Uterus (tissue), 3 donors: ENCODE measurements at regions not wholly inside any gene's neighbourhood (a gene's known extent, or its start where the extent isn't known, plus 50 kb on each side); places are given as distances from the start of the nearest gene placed in this dataset.

Source experiments
- DNase-seq, 2 donors: peaks; one replicate each; pipeline ENCODE4 v3.0.0-alpha.2; 2019 to 2020
- H3K27ac ChIP-seq, 2 donors: fragments of 200-600 bp; sonication (generic); 1 replicate in 1 of 2; 2 replicates in 1 of 2; pipeline ENCODE4 v1.5.1; 2016 to 2018
- H3K27me3 ChIP-seq, 2 donors: fragments of 200-600 bp; sonication (generic); one replicate each; pipeline ENCODE4 v1.5.1; 2018 to 2019; ENCODE audit warnings: control low read depth in 1 of 2
- H3K36me3 ChIP-seq, 2 donors: fragments of 200-600 bp; sonication (generic); one replicate each; pipeline ENCODE4 v1.5.1; 2019; ENCODE audit warnings: control low read depth in 1 of 2
- H3K4me1 ChIP-seq, 2 donors: fragments of 200-600 bp; sonication (generic); one replicate each; pipeline ENCODE4 v1.5.1; 2018 to 2019; ENCODE audit warnings: control low read depth in 1 of 2
- H3K4me3 ChIP-seq, 2 donors: fragments of 200-600 bp; sonication (generic); 1 replicate in 1 of 2; 2 replicates in 1 of 2; pipeline ENCODE4 v1.5.1; 2018 to 2019; ENCODE audit warnings: mild to moderate bottlenecking in 1 of 2
- H3K9me3 ChIP-seq, 2 donors: fragments of 200-600 bp; sonication (generic); one replicate each; pipeline ENCODE4 v1.5.1; 2019; ENCODE audit warnings: control low read depth in 1 of 2
- CTCF ChIP-seq, 4 experiments: fragments of 200-600 bp in 2 of 4; fragments of 450-650 bp in 2 of 4; sonication (generic) in 2 of 4; IDR thresholded peaks; one replicate each; pipeline ENCODE4 v1.5.1; 2016 to 2019; ENCODE audit warnings: antibody characterized with exemption in 4 of 4, mild to moderate bottlenecking in 2 of 4, moderate library complexity in 1 of 4
- POLR2A ChIP-seq, 2 donors: fragments of 450-650 bp; IDR thresholded peaks; one replicate each; pipeline ENCODE4 v1.6.1; 2016; ENCODE audit warnings: antibody characterized with exemption in 2 of 2, mild to moderate bottlenecking in 1 of 2, moderate library complexity in 1 of 2
- intact Hi-C: fragments of 100-400 bp; cut with DNase I; formaldehyde crosslinking; loops from one replicate; pipeline ENCODE4 v1.15.1; 2023; ENCODE audit warnings: low total_unique reads
- donor health status: DM: yes; HTN: yes; CAD: no.

DNA sequence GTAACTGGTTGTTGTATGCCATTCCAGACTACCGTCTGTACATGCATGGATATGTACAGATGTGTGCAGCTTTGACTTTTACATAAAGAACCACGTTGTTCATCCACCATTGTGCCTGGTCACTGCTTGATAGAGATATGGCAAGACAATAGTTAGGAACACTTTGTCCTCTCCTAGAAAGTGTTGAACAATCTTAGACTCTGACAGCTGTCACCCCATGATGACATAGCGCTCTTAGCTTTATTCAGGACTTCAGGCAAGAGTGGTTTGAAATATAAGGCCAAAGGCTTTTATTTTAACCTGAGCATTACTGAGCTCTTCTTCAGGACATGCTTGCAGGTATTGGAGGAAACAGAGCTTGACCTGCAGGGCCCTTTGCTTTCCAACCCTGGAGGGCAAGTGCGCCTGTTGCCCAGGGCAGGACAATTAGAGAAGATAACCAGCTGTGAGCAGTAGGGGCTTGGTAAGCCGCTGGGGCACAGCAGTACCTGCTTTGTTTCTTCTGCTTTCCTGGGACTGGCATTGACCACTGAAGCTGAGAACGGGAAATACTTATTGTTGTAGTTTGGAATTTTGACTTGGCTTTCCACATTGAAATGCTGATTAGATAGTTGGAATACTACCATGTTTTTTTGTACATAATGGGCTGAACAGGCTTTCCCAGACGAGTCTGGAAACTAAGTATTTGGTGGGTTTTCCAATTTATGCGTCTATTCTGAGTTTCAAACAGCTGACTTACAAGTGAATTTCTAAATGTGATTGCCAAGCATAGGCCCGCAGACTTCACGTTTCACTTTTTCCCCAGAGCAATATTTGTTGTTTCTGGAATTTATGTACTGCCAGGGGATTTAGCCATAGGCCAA, 51.1 kb downstream of the GARRE1 start:
- no peak for DNase-seq
- peaks cover 0 to 9% of the 10 kb centered on the region in 2 donors for H3K4me1 ChIP-seq
- intact Hi-C loops: no loop called here
- H3K27me3 ChIP-seq: no peaks in the 10 kb centered on the region
- no peaks in the 10 kb centered on the region for H3K9me3 ChIP-seq
- no peak for TF ChIP-seq POLR2A (IDR thresholded peaks at IDR 0.05)
- no peak overlapping the region for H3K4me3 ChIP-seq
- H3K36me3 ChIP-seq: no peaks in the 10 kb centered on the region
- H3K27ac ChIP-seq: peak overlapping the region in 1 of 2 donors; percentile 55

DNA sequence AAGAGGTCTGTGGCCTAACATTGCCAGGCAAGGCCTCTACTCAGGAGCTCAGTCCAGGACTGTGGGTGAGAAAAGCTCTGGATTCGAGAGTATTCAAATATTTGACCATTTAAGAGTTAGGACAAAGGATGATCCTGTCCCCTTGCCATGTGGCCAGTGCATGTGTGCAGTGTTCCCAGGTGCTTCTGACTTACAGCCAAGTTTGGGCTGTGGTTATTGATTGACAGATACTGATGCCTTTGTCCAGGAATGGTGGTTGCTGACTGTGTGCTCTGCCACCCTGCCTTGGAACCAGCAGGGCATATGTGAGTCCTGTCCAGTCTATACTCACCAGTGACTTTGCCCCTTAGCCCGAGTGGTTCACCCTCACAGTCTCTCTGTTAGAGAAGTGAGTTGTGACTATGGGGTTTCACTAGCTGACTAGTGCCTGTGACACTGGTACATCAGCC, 51.9 kb downstream of the GARRE1 start:
- DNase-seq: no peak
- Histone ChIP-seq H3K4me1 (peaks cover 0 to 9% of the 10 kb centered on the region in 2 donors), H3K27ac (peak overlapping the region in 1 of 2 donors; percentile 55), H3K36me3 (no peaks in the 10 kb centered on the region), H3K9me3 (no peaks in the 10 kb centered on the region), H3K4me3 (no peak overlapping the region), H3K27me3 (no peaks in the 10 kb centered on the region)
- TF ChIP-seq POLR2A (IDR thresholded peaks at IDR 0.05) (no peak), CTCF (IDR thresholded peaks at IDR 0.05) (no peak)
- intact Hi-C loops: no loop called here

GRCh38 chr19:34306824-34307223, 52.5 kb downstream of the GARRE1 start:
- intact Hi-C loops: no loop called here
- no peaks in the 10 kb centered on the region for H3K36me3 ChIP-seq
- H3K27ac ChIP-seq: peak overlapping the region in 1 of 2 donors; percentile 55
- no peaks in the 10 kb centered on the region for H3K9me3 ChIP-seq
- H3K4me1 ChIP-seq: peaks cover 0 to 9% of the 10 kb centered on the region in 2 donors
- no peaks in the 10 kb centered on the region for H3K27me3 ChIP-seq
- no peak for DNase-seq
- H3K4me3 ChIP-seq: no peak overlapping the region
- TF ChIP-seq CTCF (IDR thresholded peaks at IDR 0.05) (no peak), POLR2A (IDR thresholded peaks at IDR 0.05) (no peak)

DNA sequence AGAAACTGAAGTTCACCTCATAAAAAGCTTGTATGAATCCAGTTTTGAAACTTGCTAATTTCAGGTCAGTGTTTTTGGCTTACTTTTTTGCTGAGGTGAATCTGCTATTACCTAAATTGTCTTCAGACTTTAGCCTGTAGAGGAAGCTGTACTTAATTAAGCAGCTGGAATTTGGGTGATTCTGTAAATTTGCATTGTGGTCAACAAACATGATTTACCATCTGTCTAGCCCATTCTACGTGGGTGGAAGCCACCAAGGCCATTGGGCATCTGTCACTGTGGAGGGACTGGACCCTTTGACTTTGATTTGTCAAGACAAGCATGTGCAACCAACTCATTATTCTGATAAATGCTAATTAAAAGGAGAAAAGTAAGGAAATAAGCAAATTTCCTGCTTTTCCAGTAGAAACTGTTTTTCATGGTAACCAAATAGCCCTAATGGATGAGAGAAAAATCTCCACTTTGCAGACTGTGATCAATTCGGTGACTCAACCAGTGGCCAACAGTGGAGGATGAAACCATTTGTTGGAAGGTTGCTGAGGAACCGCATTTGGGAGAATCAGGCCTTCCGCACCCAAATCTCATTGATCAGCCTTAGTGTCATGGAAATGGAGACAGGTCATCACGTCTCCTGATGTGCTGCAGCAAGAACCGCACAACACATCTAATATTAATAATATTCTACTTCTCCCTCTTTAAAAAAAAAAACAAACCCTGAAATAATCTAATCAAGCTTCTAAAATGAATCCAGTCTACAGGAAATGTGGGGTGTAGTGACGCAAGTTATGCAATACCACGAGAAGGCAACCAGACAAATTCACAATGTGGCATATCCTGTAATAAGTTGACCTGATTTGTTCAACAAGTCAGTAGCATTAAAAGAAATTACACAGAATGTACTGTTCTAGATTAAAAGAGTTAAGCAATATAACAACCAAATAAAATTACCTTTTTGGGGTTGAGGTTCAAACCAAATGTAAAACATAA, 54.3 kb downstream of the GARRE1 start:
- Histone ChIP-seq H3K36me3 (no peaks in the 10 kb centered on the region), H3K4me1 (peaks cover 0 to 9% of the 10 kb centered on the region in 2 donors), H3K4me3 (no peak overlapping the region), H3K9me3 (no peaks in the 10 kb centered on the region), H3K27ac (no peak overlapping the region), H3K27me3 (no peaks in the 10 kb centered on the region)
- DNase-seq: no peak
- intact Hi-C loops: no loop called here
- TF ChIP-seq POLR2A (IDR thresholded peaks at IDR 0.05): no peak
- no peak for TF ChIP-seq CTCF (IDR thresholded peaks at IDR 0.05)

DNA sequence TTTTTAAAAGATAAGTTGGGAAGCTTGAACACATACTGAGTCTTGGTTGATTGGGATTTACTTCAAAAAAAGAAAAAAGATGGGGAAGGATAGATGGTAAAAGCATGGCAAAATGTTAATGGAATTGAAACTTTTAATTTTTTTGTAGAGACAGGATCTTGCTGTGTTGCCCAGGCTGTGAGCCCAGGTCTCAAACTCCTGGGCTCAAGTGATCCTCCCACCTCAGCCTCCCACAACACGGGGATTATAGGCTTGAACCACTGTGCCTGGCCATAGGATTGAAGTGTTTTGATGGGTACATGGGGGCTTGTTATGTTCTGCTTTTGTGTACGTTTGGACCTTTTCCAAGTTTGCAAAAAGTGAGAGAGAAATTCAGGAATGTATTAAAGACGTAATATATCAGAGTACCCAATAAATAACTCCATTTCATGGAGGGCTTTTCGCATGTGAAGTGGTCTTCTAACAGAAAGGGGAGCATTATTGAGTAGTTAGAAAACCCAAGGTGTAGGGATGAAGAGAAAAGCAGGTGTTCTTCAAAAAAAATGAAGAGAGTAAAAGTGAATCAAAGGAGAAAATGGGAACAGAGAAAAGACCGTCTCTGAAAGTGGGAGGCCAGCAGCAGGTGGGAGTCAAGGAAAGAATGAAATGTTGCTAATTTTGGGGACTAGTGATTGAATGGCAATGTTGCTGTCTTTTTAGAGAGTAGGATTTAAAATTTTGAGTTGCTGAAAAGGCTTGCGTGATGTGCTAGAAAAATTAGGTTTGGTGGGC, 55.2 kb downstream of the GARRE1 start:
- Histone ChIP-seq H3K4me1 (peaks cover 0 to 9% of the 10 kb centered on the region in 2 donors), H3K4me3 (no peak overlapping the region), H3K9me3 (no peaks in the 10 kb centered on the region), H3K36me3 (no peaks in the 10 kb centered on the region), H3K27me3 (no peaks in the 10 kb centered on the region), H3K27ac (peak overlapping the region in 1 of 2 donors; percentile 29)
- no peak for DNase-seq
- no peak for TF ChIP-seq CTCF (IDR thresholded peaks at IDR 0.05)
- no peak for TF ChIP-seq POLR2A (IDR thresholded peaks at IDR 0.05)
- intact Hi-C loops: no loop called here
